ENCODE measurements at regions not wholly inside any gene's neighbourhood (a gene's known extent, or its start where the extent isn't known, plus 50 kb on each side); places are given as distances from the start of the nearest gene placed in this dataset.

- Histone ChIP-seq H3K79me2 (ENCODE audit: control insufficient read depth, insufficient read depth, low read length) (no peaks in the 10 kb centered on the region), H3K4me3 (replicated peaks in 1 of 4; ENCODE audit: control extremely low read depth in 1 of 4, insufficient read depth in 1 of 4, low read depth in 3 of 4, low read length in 4 of 4) (no peak overlapping the region), H3K27ac (ENCODE audit: insufficient read depth, low read length) (no peak overlapping the region), H3K9me3 (ENCODE audit: control insufficient read depth, insufficient read depth, low read depth, low read length) (no peaks in the 10 kb centered on the region), H4K20me1 (ENCODE audit: control insufficient read depth, extremely low read depth, insufficient read depth, low read length) (no peaks in the 10 kb centered on the region), H3K4me2 (ENCODE audit: extremely low read depth, insufficient read depth, low read length) (no peak overlapping the region), H3K4me1 (ENCODE audit: control insufficient read depth, extremely low read depth, insufficient read depth, low read length) (no peaks in the 10 kb centered on the region), H3K9ac (ENCODE audit: insufficient read depth, low read length) (no peak overlapping the region), H3K36me3 (ENCODE audit: control insufficient read depth, insufficient read depth, low read length) (no peaks in the 10 kb centered on the region), H2AFZ (ENCODE audit: low read length) (no peak overlapping the region), H3K27me3 (ENCODE audit: control insufficient read depth, insufficient read depth, low read length) (peaks cover 7% of the 10 kb centered on the region)
- no peak for DNase-seq (ENCODE audit: low read depth in 2 of 2)
- no peak for TF ChIP-seq EZH2 (IDR thresholded peaks at IDR 0.05; ENCODE audit: low read length, missing control alignments)
- TF ChIP-seq, protein P1, sequence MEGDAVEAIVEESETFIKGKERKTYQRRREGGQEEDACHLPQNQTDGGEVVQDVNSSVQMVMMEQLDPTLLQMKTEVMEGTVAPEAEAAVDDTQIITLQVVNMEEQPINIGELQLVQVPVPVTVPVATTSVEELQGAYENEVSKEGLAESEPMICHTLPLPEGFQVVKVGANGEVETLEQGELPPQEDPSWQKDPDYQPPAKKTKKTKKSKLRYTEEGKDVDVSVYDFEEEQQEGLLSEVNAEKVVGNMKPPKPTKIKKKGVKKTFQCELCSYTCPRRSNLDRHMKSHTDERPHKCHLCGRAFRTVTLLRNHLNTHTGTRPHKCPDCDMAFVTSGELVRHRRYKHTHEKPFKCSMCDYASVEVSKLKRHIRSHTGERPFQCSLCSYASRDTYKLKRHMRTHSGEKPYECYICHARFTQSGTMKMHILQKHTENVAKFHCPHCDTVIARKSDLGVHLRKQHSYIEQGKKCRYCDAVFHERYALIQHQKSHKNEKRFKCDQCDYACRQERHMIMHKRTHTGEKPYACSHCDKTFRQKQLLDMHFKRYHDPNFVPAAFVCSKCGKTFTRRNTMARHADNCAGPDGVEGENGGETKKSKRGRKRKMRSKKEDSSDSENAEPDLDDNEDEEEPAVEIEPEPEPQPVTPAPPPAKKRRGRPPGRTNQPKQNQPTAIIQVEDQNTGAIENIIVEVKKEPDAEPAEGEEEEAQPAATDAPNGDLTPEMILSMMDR (conservative IDR thresholded peaks at IDR 0.05 in 1 of 2, IDR thresholded peaks at IDR 0.05 in 1 of 2; ENCODE audit: low read depth in 1 of 2, low read length in 2 of 2) = no peak
Observed at GRCh38 chr15:69881302-69881670, 216.4 kb downstream of the TLE3 start.

DNA sequence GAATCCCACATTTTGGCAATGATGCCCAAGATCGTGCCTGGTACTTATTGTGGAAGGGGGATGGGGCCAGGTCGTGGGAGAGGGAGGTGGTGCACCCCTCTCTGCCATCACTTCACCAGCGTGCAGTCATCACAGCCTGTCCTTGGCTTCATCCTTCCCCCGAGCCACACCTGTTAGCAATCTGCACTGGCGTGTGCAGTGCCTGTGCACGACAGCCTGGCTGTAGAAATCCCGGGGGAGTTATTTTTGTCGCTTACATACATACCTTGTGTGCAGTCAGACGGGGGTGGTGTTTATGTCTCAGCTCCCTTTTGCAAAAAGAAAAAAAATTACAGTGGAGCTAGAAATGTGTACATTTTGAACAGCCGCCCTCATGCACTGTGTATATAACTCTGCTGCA lies 216.0 kb downstream of the TLE3 start:
- H3K4me1 ChIP-seq (ENCODE audit: control insufficient read depth, extremely low read depth, insufficient read depth, low read length) = no peaks in the 10 kb centered on the region
- no peak overlapping the region for H3K4me3 ChIP-seq (replicated peaks in 1 of 4; ENCODE audit: control extremely low read depth in 1 of 4, insufficient read depth in 1 of 4, low read depth in 3 of 4, low read length in 4 of 4)
- H4K20me1 ChIP-seq (ENCODE audit: control insufficient read depth, extremely low read depth, insufficient read depth, low read length) = no peaks in the 10 kb centered on the region
- no peak for DNase-seq (ENCODE audit: low read depth in 2 of 2)
- no peaks in the 10 kb centered on the region for H3K9me3 ChIP-seq (ENCODE audit: control insufficient read depth, insufficient read depth, low read depth, low read length)
- peaks cover 7% of the 10 kb centered on the region for H3K27me3 ChIP-seq (ENCODE audit: control insufficient read depth, insufficient read depth, low read length)
- no peak overlapping the region for H3K9ac ChIP-seq (ENCODE audit: insufficient read depth, low read length)
- no peak overlapping the region for H3K4me2 ChIP-seq (ENCODE audit: extremely low read depth, insufficient read depth, low read length)
- no peak for TF ChIP-seq EZH2 (IDR thresholded peaks at IDR 0.05; ENCODE audit: low read length, missing control alignments)
- TF ChIP-seq, protein P1 (conservative IDR thresholded peaks at IDR 0.05 in 1 of 2, IDR thresholded peaks at IDR 0.05 in 1 of 2; ENCODE audit: low read depth in 1 of 2, low read length in 2 of 2) = no peak
- H3K79me2 ChIP-seq (ENCODE audit: control insufficient read depth, insufficient read depth, low read length) = no peaks in the 10 kb centered on the region
- no peak overlapping the region for H2AFZ ChIP-seq (ENCODE audit: low read length)
- H3K27ac ChIP-seq (ENCODE audit: insufficient read depth, low read length) = no peak overlapping the region
- no peaks in the 10 kb centered on the region for H3K36me3 ChIP-seq (ENCODE audit: control insufficient read depth, insufficient read depth, low read length)

DNA sequence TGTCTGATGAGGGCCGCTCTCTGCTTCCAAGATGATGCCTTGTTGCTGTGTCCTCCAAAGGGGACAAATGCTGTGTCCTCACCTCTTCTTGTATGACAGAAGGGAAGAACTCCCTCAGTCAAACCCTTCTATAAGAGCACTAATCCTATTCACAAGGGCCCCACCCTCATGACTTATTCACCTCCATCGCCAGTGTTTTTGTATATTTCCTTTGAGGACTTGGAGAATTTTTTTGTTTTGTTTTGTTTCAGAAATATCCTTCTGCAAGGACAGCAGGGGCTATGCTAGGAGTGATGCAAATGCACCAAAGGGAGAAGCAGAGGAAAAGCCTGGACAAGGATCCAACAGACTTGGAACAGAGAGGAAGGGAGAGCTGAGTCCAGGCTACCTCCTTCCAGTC lies 214.4 kb downstream of the TLE3 start:
- H3K9me3 ChIP-seq (ENCODE audit: control insufficient read depth, insufficient read depth, low read depth, low read length) = no peaks in the 10 kb centered on the region
- H2AFZ ChIP-seq (ENCODE audit: low read length) = no peak overlapping the region
- H3K4me2 ChIP-seq (ENCODE audit: extremely low read depth, insufficient read depth, low read length) = no peak overlapping the region
- no peaks in the 10 kb centered on the region for H4K20me1 ChIP-seq (ENCODE audit: control insufficient read depth, extremely low read depth, insufficient read depth, low read length)
- no peaks in the 10 kb centered on the region for H3K79me2 ChIP-seq (ENCODE audit: control insufficient read depth, insufficient read depth, low read length)
- peaks cover 7% of the 10 kb centered on the region for H3K27me3 ChIP-seq (ENCODE audit: control insufficient read depth, insufficient read depth, low read length)
- no peak for TF ChIP-seq EZH2 (IDR thresholded peaks at IDR 0.05; ENCODE audit: low read length, missing control alignments)
- TF ChIP-seq, protein P1 (conservative IDR thresholded peaks at IDR 0.05 in 1 of 2, IDR thresholded peaks at IDR 0.05 in 1 of 2; ENCODE audit: low read depth in 1 of 2, low read length in 2 of 2) = no peak
- no peak overlapping the region for H3K4me3 ChIP-seq (replicated peaks in 1 of 4; ENCODE audit: control extremely low read depth in 1 of 4, insufficient read depth in 1 of 4, low read depth in 3 of 4, low read length in 4 of 4)
- H3K9ac ChIP-seq (ENCODE audit: insufficient read depth, low read length) = no peak overlapping the region
- no peaks in the 10 kb centered on the region for H3K4me1 ChIP-seq (ENCODE audit: control insufficient read depth, extremely low read depth, insufficient read depth, low read length)
- H3K27ac ChIP-seq (ENCODE audit: insufficient read depth, low read length) = no peak overlapping the region
- DNase-seq (ENCODE audit: low read depth in 2 of 2) = no peak
- no peaks in the 10 kb centered on the region for H3K36me3 ChIP-seq (ENCODE audit: control insufficient read depth, insufficient read depth, low read length)
